Panc1 (cell line): ENCODE measurements at regions not wholly inside any gene's neighbourhood (a gene's known extent, or its start where the extent isn't known, plus 50 kb on each side); places are given as distances from the start of the nearest gene placed in this dataset.

Experiments used
- POLR2AphosphoS5 ChIP-seq: IDR thresholded peaks from 2 replicates; pipeline ENCODE4 v1.6.1; 2012; ENCODE audit warnings: mild to moderate bottlenecking, low read depth, low read length, moderate library complexity
- TF ChIP-seq, protein P1 (sequence below): fragments of 450-650 bp; IDR thresholded peaks from 2 replicates; pipeline ENCODE4 v1.5.1; 2017; ENCODE audit warnings: mild to moderate bottlenecking
- TF ChIP-seq, protein P2 (sequence below), 2 experiments: IDR thresholded peaks; 2 replicates each; pipeline ENCODE4 v1.6.1; 2011 to 2012; ENCODE audit warnings: low read depth in 2 of 2, control low read depth in 1 of 2, low read length in 1 of 2, mild to moderate bottlenecking in 1 of 2, moderate library complexity in 1 of 2; ENCODE audit not compliant: insufficient read depth in 1 of 2

DNA sequence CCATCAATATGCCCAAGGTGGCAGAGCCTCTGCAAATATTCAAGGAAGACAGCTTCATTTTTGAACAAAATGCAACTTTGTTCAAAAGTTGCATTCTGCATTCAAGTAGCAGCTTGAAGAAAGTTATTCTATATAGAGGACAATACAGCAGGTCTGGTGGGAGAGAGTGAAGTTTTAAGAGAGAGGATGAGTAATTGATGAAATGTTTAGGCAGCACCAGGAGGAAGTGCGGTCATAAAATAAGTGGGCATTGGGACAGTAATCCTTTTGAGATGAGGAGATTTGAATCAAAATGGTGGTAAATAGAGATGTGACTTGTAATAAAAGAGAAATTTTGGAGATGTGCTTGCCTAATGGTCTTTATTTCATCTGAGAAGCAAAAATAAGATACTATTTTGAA is 607.3 kb upstream of the ZNF385D start:
- TF ChIP-seq, protein P1, sequence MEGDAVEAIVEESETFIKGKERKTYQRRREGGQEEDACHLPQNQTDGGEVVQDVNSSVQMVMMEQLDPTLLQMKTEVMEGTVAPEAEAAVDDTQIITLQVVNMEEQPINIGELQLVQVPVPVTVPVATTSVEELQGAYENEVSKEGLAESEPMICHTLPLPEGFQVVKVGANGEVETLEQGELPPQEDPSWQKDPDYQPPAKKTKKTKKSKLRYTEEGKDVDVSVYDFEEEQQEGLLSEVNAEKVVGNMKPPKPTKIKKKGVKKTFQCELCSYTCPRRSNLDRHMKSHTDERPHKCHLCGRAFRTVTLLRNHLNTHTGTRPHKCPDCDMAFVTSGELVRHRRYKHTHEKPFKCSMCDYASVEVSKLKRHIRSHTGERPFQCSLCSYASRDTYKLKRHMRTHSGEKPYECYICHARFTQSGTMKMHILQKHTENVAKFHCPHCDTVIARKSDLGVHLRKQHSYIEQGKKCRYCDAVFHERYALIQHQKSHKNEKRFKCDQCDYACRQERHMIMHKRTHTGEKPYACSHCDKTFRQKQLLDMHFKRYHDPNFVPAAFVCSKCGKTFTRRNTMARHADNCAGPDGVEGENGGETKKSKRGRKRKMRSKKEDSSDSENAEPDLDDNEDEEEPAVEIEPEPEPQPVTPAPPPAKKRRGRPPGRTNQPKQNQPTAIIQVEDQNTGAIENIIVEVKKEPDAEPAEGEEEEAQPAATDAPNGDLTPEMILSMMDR, result no peak
- TF ChIP-seq, protein P2, sequence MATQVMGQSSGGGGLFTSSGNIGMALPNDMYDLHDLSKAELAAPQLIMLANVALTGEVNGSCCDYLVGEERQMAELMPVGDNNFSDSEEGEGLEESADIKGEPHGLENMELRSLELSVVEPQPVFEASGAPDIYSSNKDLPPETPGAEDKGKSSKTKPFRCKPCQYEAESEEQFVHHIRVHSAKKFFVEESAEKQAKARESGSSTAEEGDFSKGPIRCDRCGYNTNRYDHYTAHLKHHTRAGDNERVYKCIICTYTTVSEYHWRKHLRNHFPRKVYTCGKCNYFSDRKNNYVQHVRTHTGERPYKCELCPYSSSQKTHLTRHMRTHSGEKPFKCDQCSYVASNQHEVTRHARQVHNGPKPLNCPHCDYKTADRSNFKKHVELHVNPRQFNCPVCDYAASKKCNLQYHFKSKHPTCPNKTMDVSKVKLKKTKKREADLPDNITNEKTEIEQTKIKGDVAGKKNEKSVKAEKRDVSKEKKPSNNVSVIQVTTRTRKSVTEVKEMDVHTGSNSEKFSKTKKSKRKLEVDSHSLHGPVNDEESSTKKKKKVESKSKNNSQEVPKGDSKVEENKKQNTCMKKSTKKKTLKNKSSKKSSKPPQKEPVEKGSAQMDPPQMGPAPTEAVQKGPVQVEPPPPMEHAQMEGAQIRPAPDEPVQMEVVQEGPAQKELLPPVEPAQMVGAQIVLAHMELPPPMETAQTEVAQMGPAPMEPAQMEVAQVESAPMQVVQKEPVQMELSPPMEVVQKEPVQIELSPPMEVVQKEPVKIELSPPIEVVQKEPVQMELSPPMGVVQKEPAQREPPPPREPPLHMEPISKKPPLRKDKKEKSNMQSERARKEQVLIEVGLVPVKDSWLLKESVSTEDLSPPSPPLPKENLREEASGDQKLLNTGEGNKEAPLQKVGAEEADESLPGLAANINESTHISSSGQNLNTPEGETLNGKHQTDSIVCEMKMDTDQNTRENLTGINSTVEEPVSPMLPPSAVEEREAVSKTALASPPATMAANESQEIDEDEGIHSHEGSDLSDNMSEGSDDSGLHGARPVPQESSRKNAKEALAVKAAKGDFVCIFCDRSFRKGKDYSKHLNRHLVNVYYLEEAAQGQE (IDR thresholded peaks at IDR 0.05; ENCODE audit: insufficient read depth in 1 of 2, low read depth in 2 of 2, low read length in 1 of 2), result no peak
- no peak for TF ChIP-seq POLR2AphosphoS5
